Keratinocyte (primary cell): ENCODE measurements at regions not wholly inside any gene's neighbourhood (a gene's known extent, or its start where the extent isn't known, plus 50 kb on each side); places are given as distances from the start of the nearest gene placed in this dataset.

Experiments used
- DNase-seq: peaks from one replicate; pipeline ENCODE4 v3.0.0-alpha.2; 2011; ENCODE audit warnings: low read depth, missing footprints, low spot score
- FAIRE-seq: peaks from 2 replicates; lab custom pipeline; 2011; peaks lifted over from hg19 to GRCh38; lab: Jason Lieb, UNC
- H2AFZ ChIP-seq: 2 replicates; pipeline ENCODE4 v1.6.0; 2012; ENCODE audit warnings: low read length, control low read depth, inconsistent platforms; ENCODE audit not compliant: control insufficient read depth
- H3K27ac ChIP-seq: 2 replicates; pipeline ENCODE4 v1.5.1; 2011; ENCODE audit warnings: low read length; ENCODE audit not compliant: control insufficient read depth, insufficient read depth
- H3K27me3 ChIP-seq: 3 replicates; pipeline ENCODE4 v1.6.0; 2011; ENCODE audit warnings: low read length; ENCODE audit not compliant: control insufficient read depth, insufficient read depth; ENCODE audit errors: extremely low read depth
- H3K36me3 ChIP-seq, 2 experiments: 2 replicates in 1 of 2; 3 replicates in 1 of 2; pipeline ENCODE4 v1.5.1; 2011; ENCODE audit warnings: low read length in 2 of 2, mild to moderate bottlenecking in 1 of 2; ENCODE audit not compliant: control insufficient read depth in 2 of 2, insufficient read depth in 2 of 2; ENCODE audit errors: extremely low read depth in 1 of 2
- H3K4me1 ChIP-seq: 3 replicates; pipeline ENCODE4 v1.5.1; 2011; ENCODE audit warnings: low read length; ENCODE audit not compliant: control insufficient read depth, insufficient read depth; ENCODE audit errors: extremely low read depth
- H3K4me2 ChIP-seq: 3 replicates; pipeline ENCODE4 v1.6.0; 2011; ENCODE audit warnings: low read depth, low read length; ENCODE audit not compliant: control insufficient read depth, insufficient read depth; ENCODE audit errors: extremely low read depth
- H3K4me3 ChIP-seq, 3 experiments: fragments of 200-600 bp in 1 of 3; sonication (generic) in 1 of 3; 2 replicates in 2 of 3; 3 replicates in 1 of 3; pipeline ENCODE4 v1.5.1; 2011 to 2016; ENCODE audit warnings: low read length in 3 of 3, mild to moderate bottlenecking in 3 of 3, control low read depth in 2 of 3, inconsistent platforms in 1 of 3, low read depth in 1 of 3, mixed read lengths in 1 of 3, mixed run types in 1 of 3, moderate library complexity in 1 of 3; ENCODE audit not compliant: control insufficient read depth in 2 of 3, insufficient read depth in 2 of 3; ENCODE audit errors: extremely low read depth in 1 of 3
- H3K79me2 ChIP-seq: 2 replicates; pipeline ENCODE4 v1.6.0; 2012; ENCODE audit warnings: low read length; ENCODE audit not compliant: control insufficient read depth, insufficient read depth
- H3K9ac ChIP-seq: 3 replicates; pipeline ENCODE4 v1.6.0; 2011; ENCODE audit warnings: low read length; ENCODE audit not compliant: control insufficient read depth, insufficient read depth; ENCODE audit errors: extremely low read depth
- H3K9me1 ChIP-seq: 3 replicates; pipeline ENCODE4 v1.6.0; 2011; ENCODE audit warnings: low read length; ENCODE audit not compliant: control insufficient read depth, insufficient read depth; ENCODE audit errors: extremely low read depth
- H3K9me3 ChIP-seq: 2 replicates; pipeline ENCODE4 v1.5.1; 2012; ENCODE audit warnings: low read depth, low read length; ENCODE audit not compliant: control insufficient read depth
- H4K20me1 ChIP-seq: 3 replicates; pipeline ENCODE4 v1.6.0; 2011; ENCODE audit warnings: low read length; ENCODE audit not compliant: control insufficient read depth, insufficient read depth; ENCODE audit errors: extremely low read depth
- EZH2 ChIP-seq: IDR thresholded peaks from one replicate; pipeline ENCODE4 v1.6.1; 2012; ENCODE audit warnings: inconsistent platforms, mild to moderate bottlenecking, low read length, moderate library complexity
- dilution Hi-C: fragments of 300-500 bp; cut with MboI; formaldehyde crosslinking; loops from one replicate; pipeline ENCODE4 v1.7.0; 2020; ENCODE audit warnings: low sequenced_read_pairs; ENCODE audit not compliant: extremely low pct_ligation_motif_present
- TF ChIP-seq, protein P1 (sequence below), 3 experiments: IDR thresholded peaks in 1 of 3; conservative IDR thresholded peaks in 1 of 3; optimal IDR thresholded peaks in 1 of 3; 2 replicates in 2 of 3; 3 replicates in 1 of 3; pipeline versions ENCODE3 to v1.5.1; 2011; ENCODE audit warnings: low read length in 3 of 3, mild to moderate bottlenecking in 3 of 3, moderate library complexity in 2 of 3, control low read depth in 1 of 3, inconsistent platforms in 1 of 3; ENCODE audit not compliant: insufficient read depth in 2 of 3; ENCODE audit errors: extremely low read depth in 1 of 3

- no peak overlapping the region for H3K9ac ChIP-seq
- H3K4me3 ChIP-seq: no peak overlapping the region
- peaks cover 2% of the 10 kb centered on the region for H3K4me1 ChIP-seq
- no peak overlapping the region for H3K27ac ChIP-seq
- DNase-seq (no peak), FAIRE-seq (no peak)
- no peaks in the 10 kb centered on the region for H3K27me3 ChIP-seq
- no peaks in the 10 kb centered on the region for H4K20me1 ChIP-seq
- H3K36me3 ChIP-seq: no peaks in the 10 kb centered on the region
- H3K9me1 ChIP-seq: no peaks in the 10 kb centered on the region
- no peak for TF ChIP-seq EZH2
- TF ChIP-seq, protein P1, sequence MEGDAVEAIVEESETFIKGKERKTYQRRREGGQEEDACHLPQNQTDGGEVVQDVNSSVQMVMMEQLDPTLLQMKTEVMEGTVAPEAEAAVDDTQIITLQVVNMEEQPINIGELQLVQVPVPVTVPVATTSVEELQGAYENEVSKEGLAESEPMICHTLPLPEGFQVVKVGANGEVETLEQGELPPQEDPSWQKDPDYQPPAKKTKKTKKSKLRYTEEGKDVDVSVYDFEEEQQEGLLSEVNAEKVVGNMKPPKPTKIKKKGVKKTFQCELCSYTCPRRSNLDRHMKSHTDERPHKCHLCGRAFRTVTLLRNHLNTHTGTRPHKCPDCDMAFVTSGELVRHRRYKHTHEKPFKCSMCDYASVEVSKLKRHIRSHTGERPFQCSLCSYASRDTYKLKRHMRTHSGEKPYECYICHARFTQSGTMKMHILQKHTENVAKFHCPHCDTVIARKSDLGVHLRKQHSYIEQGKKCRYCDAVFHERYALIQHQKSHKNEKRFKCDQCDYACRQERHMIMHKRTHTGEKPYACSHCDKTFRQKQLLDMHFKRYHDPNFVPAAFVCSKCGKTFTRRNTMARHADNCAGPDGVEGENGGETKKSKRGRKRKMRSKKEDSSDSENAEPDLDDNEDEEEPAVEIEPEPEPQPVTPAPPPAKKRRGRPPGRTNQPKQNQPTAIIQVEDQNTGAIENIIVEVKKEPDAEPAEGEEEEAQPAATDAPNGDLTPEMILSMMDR (optimal IDR thresholded peaks at IDR 0.05 in 1 of 3, IDR thresholded peaks at IDR 0.05 in 1 of 3, conservative IDR thresholded peaks at IDR 0.05 in 1 of 3; ENCODE audit: extremely low read depth in 1 of 3, insufficient read depth in 2 of 3, low read length in 3 of 3): no peak
- dilution Hi-C loops: no loop called here
- no peak overlapping the region for H3K4me2 ChIP-seq
- H3K9me3 ChIP-seq: no peaks in the 10 kb centered on the region
- H3K79me2 ChIP-seq: no peaks in the 10 kb centered on the region
- H2AFZ ChIP-seq: no peak overlapping the region
Measured at GRCh38 chr3:117631781-117632180, 922.2 kb downstream of the TUSC7 start.

- H3K4me2 ChIP-seq: no peak overlapping the region
- H2AFZ ChIP-seq: no peak overlapping the region
- H3K9ac ChIP-seq: no peak overlapping the region
- no peaks in the 10 kb centered on the region for H3K27me3 ChIP-seq
- peaks cover 2% of the 10 kb centered on the region for H3K4me1 ChIP-seq
- no peak for TF ChIP-seq EZH2
- TF ChIP-seq, protein P1 (optimal IDR thresholded peaks at IDR 0.05 in 1 of 3, IDR thresholded peaks at IDR 0.05 in 1 of 3, conservative IDR thresholded peaks at IDR 0.05 in 1 of 3; ENCODE audit: extremely low read depth in 1 of 3, insufficient read depth in 2 of 3, low read length in 3 of 3): no peak
- no peaks in the 10 kb centered on the region for H3K36me3 ChIP-seq
- H3K27ac ChIP-seq: no peak overlapping the region
- no peaks in the 10 kb centered on the region for H3K9me1 ChIP-seq
- dilution Hi-C loops: no loop called here
- H3K4me3 ChIP-seq: no peak overlapping the region
- no peaks in the 10 kb centered on the region for H3K9me3 ChIP-seq
- no peaks in the 10 kb centered on the region for H4K20me1 ChIP-seq
- no peaks in the 10 kb centered on the region for H3K79me2 ChIP-seq
- DNase-seq: no peak
- no peak for FAIRE-seq
Measured at GRCh38 chr3:117632191-117632590, 922.6 kb downstream of the TUSC7 start.
